ENCODE measurements at regions not wholly inside any gene's neighbourhood (a gene's known extent, or its start where the extent isn't known, plus 50 kb on each side); places are given as distances from the start of the nearest gene placed in this dataset.

DNA sequence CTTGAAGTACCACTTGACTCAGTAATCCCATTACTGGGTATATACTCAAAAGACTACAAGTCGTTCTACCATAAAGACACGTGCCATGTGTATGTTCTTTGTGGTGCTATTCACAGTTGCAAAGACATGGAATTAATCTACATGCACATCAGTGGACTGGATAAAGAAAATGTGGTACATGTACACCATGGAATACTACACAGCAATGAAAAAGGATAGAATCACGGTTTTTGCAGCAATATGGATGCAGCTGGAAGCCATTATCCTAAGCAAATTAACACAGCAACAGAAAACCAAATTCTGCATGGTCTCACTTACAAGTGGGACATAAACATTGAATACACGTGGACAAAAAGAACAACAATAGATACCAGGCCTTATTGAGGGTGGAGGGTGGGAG lies 583.4 kb upstream of the CELF2 start:
- no peaks in the 10 kb centered on the region for H3K36me3 ChIP-seq (ENCODE audit: control insufficient read depth in 5 of 5, insufficient read depth in 5 of 5, low read length in 5 of 5)
- peaks cover 0 to 2% (median 0%) of the 10 kb centered on the region in 5 donors for H3K9me3 ChIP-seq (ENCODE audit: control insufficient read depth in 5 of 5, low read length in 5 of 5)
- H3K9ac ChIP-seq (ENCODE audit: low read length in 5 of 5): no peak overlapping the region
- H3K4me1 ChIP-seq (ENCODE audit: control insufficient read depth in 5 of 5, insufficient read depth in 5 of 5, low read length in 5 of 5): no peaks in the 10 kb centered on the region
- no peak overlapping the region for H3K27ac ChIP-seq (ENCODE audit: low read depth, low read length)
- no peak overlapping the region for H3K4me3 ChIP-seq (ENCODE audit: low read depth in 1 of 5, low read length in 5 of 5)
- H3K27me3 ChIP-seq (ENCODE audit: control insufficient read depth in 5 of 5, insufficient read depth in 4 of 5, low read length in 5 of 5): peaks cover 0 to 4% (median 0%) of the 10 kb centered on the region in 5 donors

DNA sequence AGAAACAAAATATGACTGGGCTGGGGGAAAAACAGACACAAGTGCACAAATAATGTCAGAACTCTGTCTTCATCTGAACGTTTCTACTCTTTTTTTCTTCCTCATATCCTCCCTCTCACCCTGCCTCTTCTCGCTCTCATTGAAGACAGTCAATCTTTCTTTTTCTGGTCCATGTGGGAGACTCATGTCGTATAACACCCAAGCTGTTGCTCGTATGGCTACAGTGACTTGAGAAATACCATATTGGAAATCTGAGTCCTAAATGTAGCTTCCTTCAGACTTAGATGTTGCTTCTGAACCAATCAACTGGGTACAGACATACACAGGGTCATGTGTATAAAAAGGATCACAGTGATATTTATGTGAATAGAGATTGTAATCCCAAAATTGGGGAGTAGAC lies 579.8 kb upstream of the CELF2 start:
- no peak overlapping the region for H3K27ac ChIP-seq (ENCODE audit: low read depth, low read length)
- no peak overlapping the region for H3K9ac ChIP-seq (ENCODE audit: low read length in 5 of 5)
- H3K4me3 ChIP-seq (ENCODE audit: low read depth in 1 of 5, low read length in 5 of 5): no peak overlapping the region
- no peaks in the 10 kb centered on the region for H3K4me1 ChIP-seq (ENCODE audit: control insufficient read depth in 5 of 5, insufficient read depth in 5 of 5, low read length in 5 of 5)
- no peaks in the 10 kb centered on the region for H3K36me3 ChIP-seq (ENCODE audit: control insufficient read depth in 5 of 5, insufficient read depth in 5 of 5, low read length in 5 of 5)
- H3K27me3 ChIP-seq (ENCODE audit: control insufficient read depth in 5 of 5, insufficient read depth in 4 of 5, low read length in 5 of 5): peaks cover 0 to under 1% (median 0%) of the 10 kb centered on the region in 5 donors
- H3K9me3 ChIP-seq (ENCODE audit: control insufficient read depth in 5 of 5, low read length in 5 of 5): peaks cover 0 to 2% (median 0%) of the 10 kb centered on the region in 5 donors

DNA sequence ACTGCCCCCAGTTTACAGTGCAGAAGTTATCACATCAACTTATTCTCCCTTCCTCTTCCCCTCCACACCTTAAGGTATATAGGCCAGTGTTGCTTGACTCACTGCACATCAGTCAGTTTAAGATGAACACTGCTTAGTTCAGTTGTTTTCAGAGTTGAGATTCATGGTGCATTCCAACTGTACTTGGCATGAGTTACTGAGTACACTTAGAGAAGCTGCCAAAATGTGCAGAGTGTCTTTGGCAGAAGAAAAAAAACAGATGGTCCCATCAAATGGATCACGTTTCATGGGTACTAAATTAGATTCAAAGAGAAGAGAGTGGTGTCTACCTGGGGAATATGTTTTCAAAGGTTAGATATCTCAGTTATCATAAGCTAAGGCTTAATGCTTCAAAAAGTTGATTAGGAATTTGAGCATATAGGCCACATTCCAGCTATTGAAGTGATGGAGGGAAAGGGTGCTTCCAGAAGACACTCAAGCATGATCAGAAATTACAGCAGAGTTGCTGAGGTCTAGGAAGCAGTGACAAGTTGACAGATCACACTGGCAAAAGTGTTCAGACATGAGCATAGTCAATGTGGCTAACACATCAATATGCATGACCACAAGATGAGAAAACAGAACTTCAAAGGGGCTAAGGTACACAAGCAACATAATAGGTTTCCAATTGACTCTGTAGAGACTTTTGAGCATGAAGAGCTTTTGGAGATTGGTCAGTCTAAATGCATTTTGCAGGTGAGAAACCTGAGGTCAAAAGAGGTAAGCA lies 579.2 kb upstream of the CELF2 start:
- Histone ChIP-seq H3K9ac (ENCODE audit: low read length in 5 of 5) (no peak overlapping the region), H3K4me3 (ENCODE audit: low read depth in 1 of 5, low read length in 5 of 5) (no peak overlapping the region), H3K27me3 (ENCODE audit: control insufficient read depth in 5 of 5, insufficient read depth in 4 of 5, low read length in 5 of 5) (no peaks in the 10 kb centered on the region), H3K27ac (ENCODE audit: low read depth, low read length) (no peak overlapping the region), H3K9me3 (ENCODE audit: control insufficient read depth in 5 of 5, low read length in 5 of 5) (peaks cover 0 to 2% (median 0%) of the 10 kb centered on the region in 5 donors), H3K36me3 (ENCODE audit: control insufficient read depth in 5 of 5, insufficient read depth in 5 of 5, low read length in 5 of 5) (no peaks in the 10 kb centered on the region), H3K4me1 (ENCODE audit: control insufficient read depth in 5 of 5, insufficient read depth in 5 of 5, low read length in 5 of 5) (no peaks in the 10 kb centered on the region)

DNA sequence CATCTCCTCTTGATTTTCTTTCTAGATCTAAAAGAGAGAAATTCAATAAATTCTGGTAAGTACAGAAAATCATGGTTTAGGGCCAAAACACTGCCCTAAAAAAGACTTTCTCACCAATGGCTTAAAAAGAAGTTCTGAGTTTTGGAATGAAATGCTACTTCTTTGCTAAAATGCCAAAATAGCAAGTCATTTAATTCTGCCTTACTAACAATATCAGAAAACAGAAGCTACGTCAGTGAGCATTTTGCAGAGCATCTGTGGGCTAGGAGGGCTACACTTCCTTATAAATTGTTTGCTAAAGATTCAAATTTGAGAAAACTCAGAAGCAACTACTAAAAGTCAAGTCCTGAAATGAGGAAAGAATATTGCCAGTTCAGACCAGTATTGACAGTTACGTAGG lies 560.8 kb upstream of the CELF2 start:
- no peak overlapping the region for H3K27ac ChIP-seq (ENCODE audit: low read depth, low read length)
- no peaks in the 10 kb centered on the region for H3K36me3 ChIP-seq (ENCODE audit: control insufficient read depth in 5 of 5, insufficient read depth in 5 of 5, low read length in 5 of 5)
- no peak overlapping the region for H3K9ac ChIP-seq (ENCODE audit: low read length in 5 of 5)
- no peaks in the 10 kb centered on the region for H3K4me1 ChIP-seq (ENCODE audit: control insufficient read depth in 5 of 5, insufficient read depth in 5 of 5, low read length in 5 of 5)
- peaks cover 3 to 14% (median 11%) of the 10 kb centered on the region in 5 donors for H3K9me3 ChIP-seq (ENCODE audit: control insufficient read depth in 5 of 5, low read length in 5 of 5)
- no peaks in the 10 kb centered on the region for H3K27me3 ChIP-seq (ENCODE audit: control insufficient read depth in 5 of 5, insufficient read depth in 4 of 5, low read length in 5 of 5)
- H3K4me3 ChIP-seq (ENCODE audit: low read depth in 1 of 5, low read length in 5 of 5): no peak overlapping the region

DNA sequence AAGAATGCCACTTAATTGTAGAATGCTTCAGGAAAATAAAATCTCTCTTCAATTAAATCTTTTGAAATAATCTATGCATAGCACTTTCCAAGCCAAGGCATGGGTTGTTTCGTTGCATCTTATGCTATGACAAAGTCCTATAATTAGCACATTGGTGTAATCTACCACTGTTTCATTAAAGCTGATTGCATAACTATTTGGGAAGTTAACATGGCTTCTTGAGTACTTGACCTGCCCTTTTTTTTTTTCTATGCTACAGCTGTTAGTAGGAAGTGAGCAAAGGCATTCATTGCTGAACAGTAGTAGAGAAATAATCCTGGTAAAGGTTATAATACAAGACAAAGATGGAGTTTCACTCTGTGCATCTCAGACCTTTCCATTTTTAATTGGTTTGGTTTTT lies 557.2 kb upstream of the CELF2 start:
- no peaks in the 10 kb centered on the region for H3K9me3 ChIP-seq (ENCODE audit: control insufficient read depth in 5 of 5, low read length in 5 of 5)
- no peaks in the 10 kb centered on the region for H3K27me3 ChIP-seq (ENCODE audit: control insufficient read depth in 5 of 5, insufficient read depth in 4 of 5, low read length in 5 of 5)
- H3K4me3 ChIP-seq (ENCODE audit: low read depth in 1 of 5, low read length in 5 of 5): no peak overlapping the region
- H3K36me3 ChIP-seq (ENCODE audit: control insufficient read depth in 5 of 5, insufficient read depth in 5 of 5, low read length in 5 of 5): no peaks in the 10 kb centered on the region
- no peak overlapping the region for H3K27ac ChIP-seq (ENCODE audit: low read depth, low read length)
- H3K9ac ChIP-seq (ENCODE audit: low read length in 5 of 5): no peak overlapping the region
- no peaks in the 10 kb centered on the region for H3K4me1 ChIP-seq (ENCODE audit: control insufficient read depth in 5 of 5, insufficient read depth in 5 of 5, low read length in 5 of 5)

DNA sequence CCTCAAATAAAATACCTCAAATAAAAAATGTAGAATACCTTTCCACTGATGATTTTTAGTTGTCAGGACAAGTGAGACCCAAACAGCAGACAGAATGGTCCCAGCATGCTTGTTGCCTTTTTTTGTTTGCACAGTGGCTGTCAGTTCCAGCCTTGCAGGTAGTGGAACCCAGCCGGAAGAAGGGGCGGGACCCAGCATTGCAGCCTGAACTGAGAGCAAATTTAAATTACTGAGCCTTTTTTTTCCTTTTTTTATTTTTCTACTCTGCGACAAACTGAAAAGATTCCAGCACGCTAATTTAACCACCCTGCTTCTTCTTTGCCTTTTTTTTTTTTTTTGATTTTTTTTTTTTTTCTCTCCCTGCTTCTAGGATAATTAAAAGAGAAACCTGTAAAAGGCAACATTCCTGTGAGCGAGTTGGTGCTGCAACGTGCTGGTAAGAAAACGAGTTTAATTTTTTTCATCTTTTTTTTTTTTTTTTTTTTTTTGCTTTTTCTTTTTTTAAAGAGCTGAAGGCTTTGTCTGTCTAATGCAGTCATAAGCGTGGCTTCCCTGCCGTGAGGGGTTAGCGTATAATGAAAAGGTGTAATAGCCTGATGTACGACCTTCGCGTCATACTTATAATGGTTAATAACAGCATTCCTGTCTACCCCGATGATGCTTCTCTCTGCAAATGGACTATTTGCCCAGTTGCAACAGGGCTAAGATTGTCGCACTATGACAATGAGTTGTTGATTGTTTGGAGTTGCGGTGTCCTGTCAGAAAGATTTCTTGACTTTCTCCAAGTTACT lies 555.3 kb upstream of the CELF2 start:
- H3K9me3 ChIP-seq (ENCODE audit: control insufficient read depth in 5 of 5, low read length in 5 of 5): no peaks in the 10 kb centered on the region
- H3K27me3 ChIP-seq (ENCODE audit: control insufficient read depth in 5 of 5, insufficient read depth in 4 of 5, low read length in 5 of 5): no peaks in the 10 kb centered on the region
- H3K9ac ChIP-seq (ENCODE audit: low read length in 5 of 5): no peak overlapping the region
- H3K27ac ChIP-seq (ENCODE audit: low read depth, low read length): no peak overlapping the region
- H3K4me1 ChIP-seq (ENCODE audit: control insufficient read depth in 5 of 5, insufficient read depth in 5 of 5, low read length in 5 of 5): no peaks in the 10 kb centered on the region
- H3K36me3 ChIP-seq (ENCODE audit: control insufficient read depth in 5 of 5, insufficient read depth in 5 of 5, low read length in 5 of 5): no peaks in the 10 kb centered on the region
- H3K4me3 ChIP-seq (ENCODE audit: low read depth in 1 of 5, low read length in 5 of 5): no peak overlapping the region

DNA sequence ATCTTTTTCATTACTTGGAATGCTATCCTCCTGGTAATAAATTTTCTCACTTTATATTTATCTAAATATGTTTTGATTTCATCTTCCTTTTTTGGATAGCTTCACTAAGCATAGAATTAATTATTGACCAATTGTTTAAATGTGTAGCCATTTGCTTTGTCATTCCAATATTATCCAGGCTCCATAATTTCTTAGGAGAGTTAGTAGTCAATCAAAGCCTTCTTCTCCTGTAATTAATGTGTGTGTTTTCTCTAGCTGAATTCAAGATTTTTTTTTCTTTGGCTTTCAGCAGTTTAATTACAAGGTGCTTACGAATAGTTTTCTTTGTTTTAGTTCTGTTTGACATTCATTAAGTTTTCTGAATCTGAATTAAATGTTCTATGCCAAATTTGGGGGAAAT lies 545.9 kb upstream of the CELF2 start:
- Histone ChIP-seq H3K9me3 (ENCODE audit: control insufficient read depth in 5 of 5, low read length in 5 of 5) (peaks cover 0 to 8% (median 2%) of the 10 kb centered on the region in 5 donors), H3K9ac (ENCODE audit: low read length in 5 of 5) (no peak overlapping the region)

DNA sequence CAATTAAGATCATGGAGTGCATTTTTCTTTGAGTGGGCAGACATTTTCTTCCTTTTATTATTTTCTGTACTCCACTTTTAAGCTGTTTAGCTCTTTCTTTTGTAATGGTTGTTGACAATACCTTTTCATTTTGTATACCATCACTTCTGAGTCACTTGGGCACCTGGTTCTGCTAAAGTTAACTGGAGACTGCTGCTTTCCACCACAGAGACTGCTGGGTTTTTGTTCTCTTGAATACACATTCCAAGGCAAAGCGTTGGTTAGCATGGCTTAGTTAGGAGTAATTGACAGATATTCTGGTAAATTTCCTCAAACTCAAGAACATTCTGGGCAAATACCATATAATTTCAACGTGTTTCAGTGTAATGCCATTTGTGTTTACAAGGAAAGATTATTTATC lies 541.9 kb upstream of the CELF2 start:
- no peak overlapping the region for H3K27ac ChIP-seq (ENCODE audit: low read depth, low read length)
- H3K27me3 ChIP-seq (ENCODE audit: control insufficient read depth in 5 of 5, insufficient read depth in 4 of 5, low read length in 5 of 5): no peaks in the 10 kb centered on the region
- H3K4me3 ChIP-seq (ENCODE audit: low read depth in 1 of 5, low read length in 5 of 5): no peak overlapping the region
- H3K4me1 ChIP-seq (ENCODE audit: control insufficient read depth in 5 of 5, insufficient read depth in 5 of 5, low read length in 5 of 5): no peaks in the 10 kb centered on the region
- no peaks in the 10 kb centered on the region for H3K36me3 ChIP-seq (ENCODE audit: control insufficient read depth in 5 of 5, insufficient read depth in 5 of 5, low read length in 5 of 5)
- H3K9me3 ChIP-seq (ENCODE audit: control insufficient read depth in 5 of 5, low read length in 5 of 5): peaks cover 0 to 8% (median 2%) of the 10 kb centered on the region in 5 donors
- H3K9ac ChIP-seq (ENCODE audit: low read length in 5 of 5): no peak overlapping the region

More for the DNA sequence above, 545.9 kb upstream of the CELF2 start:
- H3K4me1 ChIP-seq (ENCODE audit: control insufficient read depth in 5 of 5, insufficient read depth in 5 of 5, low read length in 5 of 5): no peaks in the 10 kb centered on the region
- H3K36me3 ChIP-seq (ENCODE audit: control insufficient read depth in 5 of 5, insufficient read depth in 5 of 5, low read length in 5 of 5): no peaks in the 10 kb centered on the region
- H3K4me3 ChIP-seq (ENCODE audit: low read depth in 1 of 5, low read length in 5 of 5): no peak overlapping the region
- H3K27me3 ChIP-seq (ENCODE audit: control insufficient read depth in 5 of 5, insufficient read depth in 4 of 5, low read length in 5 of 5): no peaks in the 10 kb centered on the region
- H3K27ac ChIP-seq (ENCODE audit: low read depth, low read length): no peak overlapping the region

DNA sequence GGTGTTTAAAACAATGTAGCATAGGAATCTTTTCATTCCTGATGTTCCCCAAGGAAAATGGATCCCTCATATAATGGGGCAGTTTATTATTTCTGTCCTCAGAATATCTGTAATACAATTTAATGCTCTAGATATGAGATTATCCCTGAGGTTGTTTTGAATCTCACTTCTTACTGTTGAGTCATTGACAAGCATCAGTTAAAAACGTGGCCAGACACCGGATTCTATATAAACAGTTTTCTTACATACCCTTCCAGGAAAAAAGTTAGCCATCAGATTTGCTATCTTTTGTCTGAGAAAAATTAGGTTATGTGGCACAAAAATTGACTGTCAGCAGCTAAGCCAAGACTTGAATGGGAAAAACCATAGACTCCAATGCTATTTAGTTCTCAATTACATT lies 539.8 kb upstream of the CELF2 start:
- Histone ChIP-seq H3K36me3 (ENCODE audit: control insufficient read depth in 5 of 5, insufficient read depth in 5 of 5, low read length in 5 of 5) (no peaks in the 10 kb centered on the region), H3K4me3 (ENCODE audit: low read depth in 1 of 5, low read length in 5 of 5) (no peak overlapping the region), H3K4me1 (ENCODE audit: control insufficient read depth in 5 of 5, insufficient read depth in 5 of 5, low read length in 5 of 5) (no peaks in the 10 kb centered on the region), H3K27ac (ENCODE audit: low read depth, low read length) (no peak overlapping the region), H3K9me3 (ENCODE audit: control insufficient read depth in 5 of 5, low read length in 5 of 5) (peaks cover 0 to 3% (median 0%) of the 10 kb centered on the region in 5 donors), H3K27me3 (ENCODE audit: control insufficient read depth in 5 of 5, insufficient read depth in 4 of 5, low read length in 5 of 5) (no peaks in the 10 kb centered on the region), H3K9ac (ENCODE audit: low read length in 5 of 5) (no peak overlapping the region)

DNA sequence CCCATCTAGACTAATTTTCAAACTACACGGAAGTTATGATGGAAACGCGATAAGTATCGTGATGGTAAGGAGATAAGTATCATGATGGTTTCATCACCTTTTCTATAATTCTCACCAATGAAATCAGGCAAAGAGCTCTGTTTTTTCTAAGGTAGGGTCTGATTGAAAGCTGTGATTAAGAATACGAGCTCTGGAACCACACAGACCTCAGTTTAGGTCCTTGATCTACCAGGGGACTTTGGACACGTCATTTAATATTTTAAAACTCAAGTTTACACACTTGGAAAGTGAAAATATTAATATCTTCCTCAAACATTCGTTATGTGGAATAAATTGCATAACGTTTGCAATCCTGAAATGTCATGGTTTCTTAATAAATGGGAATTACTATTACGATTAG lies 538.2 kb upstream of the CELF2 start:
- Histone ChIP-seq H3K4me1 (ENCODE audit: control insufficient read depth in 5 of 5, insufficient read depth in 5 of 5, low read length in 5 of 5) (no peaks in the 10 kb centered on the region), H3K9me3 (ENCODE audit: control insufficient read depth in 5 of 5, low read length in 5 of 5) (no peaks in the 10 kb centered on the region), H3K36me3 (ENCODE audit: control insufficient read depth in 5 of 5, insufficient read depth in 5 of 5, low read length in 5 of 5) (no peaks in the 10 kb centered on the region), H3K4me3 (ENCODE audit: low read depth in 1 of 5, low read length in 5 of 5) (no peak overlapping the region), H3K9ac (ENCODE audit: low read length in 5 of 5) (no peak overlapping the region), H3K27ac (ENCODE audit: low read depth, low read length) (no peak overlapping the region), H3K27me3 (ENCODE audit: control insufficient read depth in 5 of 5, insufficient read depth in 4 of 5, low read length in 5 of 5) (no peaks in the 10 kb centered on the region)
